HUES6 (cell line): ENCODE measurements at regions not wholly inside any gene's neighbourhood (a gene's known extent, or its start where the extent isn't known, plus 50 kb on each side); places are given as distances from the start of the nearest gene placed in this dataset.

Experiments used
- H3K27ac ChIP-seq: 2 replicates; pipeline ENCODE4 v1.7.0; 2013; ENCODE audit warnings: low read depth, mild to moderate bottlenecking, low read length, inconsistent platforms
- H3K27me3 ChIP-seq: 2 replicates; pipeline ENCODE4 v1.6.1; 2013; ENCODE audit warnings: low read length; ENCODE audit not compliant: control insufficient read depth, insufficient read depth
- H3K36me3 ChIP-seq: 2 replicates; pipeline ENCODE4 v1.6.1; 2013; ENCODE audit warnings: low read length; ENCODE audit not compliant: control insufficient read depth, insufficient read depth
- H3K4me1 ChIP-seq: 2 replicates; pipeline ENCODE4 v1.6.1; 2013; ENCODE audit warnings: low read length; ENCODE audit not compliant: control insufficient read depth, insufficient read depth
- H3K4me3 ChIP-seq: 2 replicates; pipeline ENCODE4 v1.5.1; 2013; ENCODE audit warnings: low read depth, low read length
- H3K9ac ChIP-seq: one replicate; pipeline ENCODE4 v1.6.1; 2013; ENCODE audit warnings: mild to moderate bottlenecking, low read length
- H3K9me3 ChIP-seq: 2 replicates; pipeline ENCODE4 v1.6.1; 2013; ENCODE audit warnings: low read depth, low read length; ENCODE audit not compliant: control insufficient read depth, insufficient read depth

GRCh38 chr2:11043245-11043644, 112.0 kb upstream of the SLC66A3 start:
- Histone ChIP-seq H3K27me3 (no peaks in the 10 kb centered on the region), H3K4me3 (no peak overlapping the region), H3K9ac (no peak overlapping the region), H3K36me3 (no peaks in the 10 kb centered on the region), H3K9me3 (peaks cover 16% of the 10 kb centered on the region), H3K27ac (no peak overlapping the region), H3K4me1 (peaks cover 7% of the 10 kb centered on the region)

GRCh38 chr2:11044201-11044600, 111.1 kb upstream of the SLC66A3 start:
- Histone ChIP-seq H3K36me3 (no peaks in the 10 kb centered on the region), H3K4me3 (no peak overlapping the region), H3K9ac (no peak overlapping the region), H3K4me1 (peaks cover 7% of the 10 kb centered on the region), H3K9me3 (0 out of 2 replicates have a peak, but pooled peaks cover 6% of the 10 kb centered on the region), H3K27ac (no peak overlapping the region), H3K27me3 (no peaks in the 10 kb centered on the region)

- Histone ChIP-seq H3K9ac (no peak overlapping the region), H3K4me3 (no peak overlapping the region), H3K27ac (no peak overlapping the region), H3K4me1 (peaks cover 7% of the 10 kb centered on the region), H3K36me3 (no peaks in the 10 kb centered on the region), H3K9me3 (no peaks in the 10 kb centered on the region), H3K27me3 (no peaks in the 10 kb centered on the region)
These were observed 110.0 kb upstream of the SLC66A3 start for GRCh38 chr2:11045294-11045693.

GRCh38 chr2:11048335-11049008, 106.8 kb upstream of the SLC66A3 start:
- Histone ChIP-seq H3K4me3 (no peak overlapping the region), H3K9ac (no peak overlapping the region), H3K27me3 (no peaks in the 10 kb centered on the region), H3K27ac (no peak overlapping the region), H3K4me1 (no peaks in the 10 kb centered on the region), H3K9me3 (no peaks in the 10 kb centered on the region), H3K36me3 (no peaks in the 10 kb centered on the region)

- Histone ChIP-seq H3K36me3 (no peaks in the 10 kb centered on the region), H3K4me3 (no peak overlapping the region), H3K27me3 (no peaks in the 10 kb centered on the region), H3K9me3 (no peaks in the 10 kb centered on the region), H3K27ac (no peak overlapping the region), H3K4me1 (no peaks in the 10 kb centered on the region), H3K9ac (no peak overlapping the region)
These were observed 104.7 kb upstream of the SLC66A3 start for GRCh38 chr2:11050565-11050964.

GRCh38 chr2:11051280-11051679, 104.0 kb upstream of the SLC66A3 start:
- Histone ChIP-seq H3K36me3 (no peaks in the 10 kb centered on the region), H3K9ac (no peak overlapping the region), H3K4me1 (no peaks in the 10 kb centered on the region), H3K27ac (no peak overlapping the region), H3K27me3 (no peaks in the 10 kb centered on the region), H3K4me3 (no peak overlapping the region), H3K9me3 (no peaks in the 10 kb centered on the region)

- H3K27ac ChIP-seq, result no peak overlapping the region
- no peaks in the 10 kb centered on the region for H3K36me3 ChIP-seq
- no peaks in the 10 kb centered on the region for H3K27me3 ChIP-seq
- no peaks in the 10 kb centered on the region for H3K4me1 ChIP-seq
- no peak overlapping the region for H3K4me3 ChIP-seq
- no peaks in the 10 kb centered on the region for H3K9me3 ChIP-seq
- H3K9ac ChIP-seq, result no peak overlapping the region
These were observed 101.7 kb upstream of the SLC66A3 start for GRCh38 chr2:11053546-11053945.

GRCh38 chr2:11054783-11055678, 100.2 kb upstream of the SLC66A3 start:
- Histone ChIP-seq H3K27ac (no peak overlapping the region), H3K4me3 (no peak overlapping the region), H3K36me3 (no peaks in the 10 kb centered on the region), H3K9me3 (no peaks in the 10 kb centered on the region), H3K27me3 (no peaks in the 10 kb centered on the region), H3K4me1 (no peaks in the 10 kb centered on the region), H3K9ac (no peak overlapping the region)

- H3K9me3 ChIP-seq, result no peaks in the 10 kb centered on the region
- H3K36me3 ChIP-seq, result no peaks in the 10 kb centered on the region
- no peak overlapping the region for H3K27ac ChIP-seq
- H3K27me3 ChIP-seq, result no peaks in the 10 kb centered on the region
- H3K4me1 ChIP-seq, result no peaks in the 10 kb centered on the region
- no peak overlapping the region for H3K9ac ChIP-seq
- no peak overlapping the region for H3K4me3 ChIP-seq
These were observed 99.5 kb upstream of the SLC66A3 start for GRCh38 chr2:11055679-11056215.

- no peaks in the 10 kb centered on the region for H3K36me3 ChIP-seq
- 0 out of 2 replicates have a peak, but pooled peaks cover 3% of the 10 kb centered on the region for H3K9me3 ChIP-seq
- H3K9ac ChIP-seq, result no peak overlapping the region
- no peaks in the 10 kb centered on the region for H3K27me3 ChIP-seq
- no peaks in the 10 kb centered on the region for H3K4me1 ChIP-seq
- H3K4me3 ChIP-seq, result no peak overlapping the region
- no peak overlapping the region for H3K27ac ChIP-seq
These were observed 98.7 kb upstream of the SLC66A3 start for GRCh38 chr2:11056614-11057013.

- Histone ChIP-seq H3K27me3 (no peaks in the 10 kb centered on the region), H3K27ac (no peak overlapping the region)
These were observed 98.2 kb upstream of the SLC66A3 start for GRCh38 chr2:11057031-11057430.

More at GRCh38 chr2:11057031-11057430, 98.2 kb upstream of the SLC66A3 start:
- H3K4me1 ChIP-seq, result no peaks in the 10 kb centered on the region
- H3K9me3 ChIP-seq, result 0 out of 2 replicates have a peak, but pooled peaks cover 3% of the 10 kb centered on the region
- H3K4me3 ChIP-seq, result no peak overlapping the region
- no peaks in the 10 kb centered on the region for H3K36me3 ChIP-seq
- H3K9ac ChIP-seq, result no peak overlapping the region
